K562 (cell line): ENCODE measurements at regions not wholly inside any gene's neighbourhood (a gene's known extent, or its start where the extent isn't known, plus 50 kb on each side); places are given as distances from the start of the nearest gene placed in this dataset.

Experiments used
- BRD9 ChIP-seq: fragments of 450-650 bp; IDR thresholded peaks from 2 replicates; pipeline ENCODE4 v1.6.1; 2018; ENCODE audit warnings: low read depth; ENCODE audit not compliant: partially characterized antibody
- CREBBP ChIP-seq: IDR thresholded peaks from one replicate; pipeline ENCODE4 v1.6.1; 2012; ENCODE audit warnings: low read depth, mild to moderate bottlenecking, control low read depth, inconsistent platforms, low read length
- FOXM1 ChIP-seq, 2 experiments: fragments of 450-650 bp in 1 of 2; sonication (generic) in 1 of 2; formaldehyde crosslinking in 1 of 2; IDR thresholded peaks; 2 replicates each; pipeline versions ENCODE4 v1.6.1 to v1.9.0; 2017 to 2022; ENCODE audit warnings: low read depth in 2 of 2, mild to moderate bottlenecking in 2 of 2, missing genetic modification reagents in 1 of 2, moderate library complexity in 1 of 2
- JUNB ChIP-seq: fragments of 450-650 bp; formaldehyde crosslinking; conservative IDR thresholded peaks from 2 replicates; pipeline ENCODE4 v1.4.0; 2020; ENCODE audit warnings: mild to moderate bottlenecking
- KDM5B ChIP-seq: fragments of 200-600 bp; sonication (generic); IDR thresholded peaks from 2 replicates; pipeline ENCODE4 v1.6.1; 2012; ENCODE audit warnings: low read depth, mild to moderate bottlenecking, moderate library complexity, low read length, control low read depth, inconsistent platforms; ENCODE audit not compliant: insufficient replicate concordance
- RBM22 ChIP-seq: fragments of 200-400 bp; formaldehyde crosslinking; IDR thresholded peaks from 2 replicates; pipeline ENCODE4 v1.6.1; 2018; ENCODE audit warnings: low read length, low read depth; ENCODE audit not compliant: poor library complexity, severe bottlenecking
- RBM25 ChIP-seq: fragments of 200-400 bp; formaldehyde crosslinking; IDR thresholded peaks from 2 replicates; pipeline ENCODE4 v1.6.1; 2018; ENCODE audit warnings: low read length, low read depth, moderate library complexity; ENCODE audit not compliant: severe bottlenecking
- RFX7 ChIP-seq: fragments of 250-450 bp; sonication (Bioruptor Pico); IDR thresholded peaks from 2 replicates; pipeline ENCODE4 v1.5.1; 2021; ENCODE audit warnings: mild to moderate bottlenecking
- SLC30A9 ChIP-seq: fragments of 250-450 bp; sonication (Bioruptor Pico); IDR thresholded peaks from 2 replicates; pipeline ENCODE4 v1.8.0; 2022; ENCODE audit warnings: mild to moderate bottlenecking, moderate library complexity
- TBP ChIP-seq: optimal IDR thresholded peaks from 2 replicates; pipeline ENCODE3; 2011; ENCODE audit warnings: low read depth, low read length, improper control_type of control experiment
- TEAD1 ChIP-seq, 2 experiments: fragments of 450-650 bp in 1 of 2; sonication (generic) in 1 of 2; formaldehyde crosslinking; IDR thresholded peaks; 2 replicates each; pipeline versions ENCODE4 v1.4.0 to v1.8.0; 2020 to 2022; ENCODE audit warnings: mild to moderate bottlenecking in 2 of 2, missing genetic modification reagents in 1 of 2
- TEAD4 ChIP-seq, 2 experiments: sonication (generic) in 1 of 2; formaldehyde crosslinking in 1 of 2; IDR thresholded peaks; 2 replicates each; pipeline versions ENCODE4 v1.6.1 to v1.8.0; 2012 to 2022; ENCODE audit warnings: borderline replicate concordance in 1 of 2, inconsistent platforms in 1 of 2, low read length in 1 of 2, mild to moderate bottlenecking in 1 of 2, missing genetic modification reagents in 1 of 2
- TGIF2 ChIP-seq: sonication (generic); formaldehyde crosslinking; IDR thresholded peaks from 2 replicates; pipeline ENCODE4 v1.8.1; 2022; ENCODE audit warnings: mild to moderate bottlenecking, missing genetic modification reagents, moderate library complexity
- U2AF2 ChIP-seq: fragments of 200-400 bp; formaldehyde crosslinking; optimal IDR thresholded peaks from 2 replicates; pipeline ENCODE3; 2017; ENCODE audit warnings: low read depth, mild to moderate bottlenecking, low read length
- USF1 ChIP-seq: sonication (generic); formaldehyde crosslinking; IDR thresholded peaks from 2 replicates; pipeline ENCODE4 v1.9.0; 2022; ENCODE audit warnings: mild to moderate bottlenecking, missing genetic modification reagents
- ZBTB49 ChIP-seq: sonication (generic); formaldehyde crosslinking; IDR thresholded peaks from 2 replicates; pipeline ENCODE4 v1.8.0; 2022; ENCODE audit warnings: missing genetic modification reagents, mild to moderate bottlenecking, borderline replicate concordance
- ZNF232 ChIP-seq: sonication (generic); formaldehyde crosslinking; IDR thresholded peaks from 2 replicates; pipeline ENCODE4 v1.8.0; 2022; ENCODE audit warnings: mild to moderate bottlenecking, missing genetic modification reagents
- TF ChIP-seq, protein P1 (sequence below): sonication (generic); formaldehyde crosslinking; IDR thresholded peaks from 2 replicates; pipeline ENCODE4 v1.8.0; 2022; ENCODE audit warnings: missing genetic modification reagents, mild to moderate bottlenecking, borderline replicate concordance
- TF ChIP-seq, protein P2 (sequence below): fragments of 250-450 bp; sonication (Bioruptor Pico); IDR thresholded peaks from 2 replicates; pipeline ENCODE4 v1.9.0; 2021; ENCODE audit warnings: mild to moderate bottlenecking

- TF ChIP-seq, protein P1, sequence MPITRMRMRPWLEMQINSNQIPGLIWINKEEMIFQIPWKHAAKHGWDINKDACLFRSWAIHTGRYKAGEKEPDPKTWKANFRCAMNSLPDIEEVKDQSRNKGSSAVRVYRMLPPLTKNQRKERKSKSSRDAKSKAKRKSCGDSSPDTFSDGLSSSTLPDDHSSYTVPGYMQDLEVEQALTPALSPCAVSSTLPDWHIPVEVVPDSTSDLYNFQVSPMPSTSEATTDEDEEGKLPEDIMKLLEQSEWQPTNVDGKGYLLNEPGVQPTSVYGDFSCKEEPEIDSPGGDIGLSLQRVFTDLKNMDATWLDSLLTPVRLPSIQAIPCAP (CRISPR knock-in tag), result no peak
- no peak for TF ChIP-seq BRD9
- TF ChIP-seq USF1, result no peak
- no peak for TF ChIP-seq TEAD1 (CRISPR knock-in tag; IDR thresholded peaks at IDR 0.05)
- no peak for TF ChIP-seq FOXM1 (IDR thresholded peaks at IDR 0.05; ENCODE audit: low read depth)
- no peak for TF ChIP-seq FOXM1 (CRISPR knock-in tag; IDR thresholded peaks at IDR 0.05; ENCODE audit: low read depth)
- TF ChIP-seq SLC30A9 (CRISPR knock-in tag), result no peak
- TF ChIP-seq TGIF2 (CRISPR knock-in tag), result peak; percentile 38; the same call in 1 of the 2 replicates
- no peak for TF ChIP-seq U2AF2
- TF ChIP-seq CREBBP, result no peak
- TF ChIP-seq JUNB (CRISPR knock-in tag), result no peak
- TF ChIP-seq RBM25, result no peak
- TF ChIP-seq, protein P2, sequence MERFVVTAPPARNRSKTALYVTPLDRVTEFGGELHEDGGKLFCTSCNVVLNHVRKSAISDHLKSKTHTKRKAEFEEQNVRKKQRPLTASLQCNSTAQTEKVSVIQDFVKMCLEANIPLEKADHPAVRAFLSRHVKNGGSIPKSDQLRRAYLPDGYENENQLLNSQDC, result 0 out of 2 replicates have a peak, but pooled peaks have one; percentile 20
- TF ChIP-seq RBM22, result no peak
- no peak for TF ChIP-seq TBP
- 0 out of 2 replicates have a peak, but pooled peaks have one; percentile 33 for TF ChIP-seq ZBTB49 (CRISPR knock-in tag)
- no peak for TF ChIP-seq KDM5B
- TF ChIP-seq TEAD4 (IDR thresholded peaks at IDR 0.05; ENCODE audit: low read length), result no peak
- peak; percentile 70; the same call in 1 of the 2 replicates for TF ChIP-seq TEAD4 (CRISPR knock-in tag; IDR thresholded peaks at IDR 0.05; ENCODE audit: borderline replicate concordance)
- 0 out of 2 replicates have a peak, but pooled peaks have one; percentile 45 for TF ChIP-seq ZNF232 (CRISPR knock-in tag)
- TF ChIP-seq RFX7 (CRISPR knock-in tag), result no peak
These were observed 75.2 kb upstream of the TOP3B start (continued) for GRCh38 chr22:22057617-22058378.
